CD14-positive monocyte (primary cell): ENCODE measurements at regions not wholly inside any gene's neighbourhood (a gene's known extent, or its start where the extent isn't known, plus 50 kb on each side); places are given as distances from the start of the nearest gene placed in this dataset.

Experiments
- DNase-seq, 3 donors: peaks; one replicate each; pipeline ENCODE4 v3.0.0-alpha.2; 2011 to 2022
- H2AFZ ChIP-seq: 2 replicates; pipeline ENCODE4 v1.6.0; 2012; ENCODE audit warnings: mild to moderate bottlenecking, low read depth, low read length, inconsistent platforms; ENCODE audit not compliant: insufficient read depth, poor library complexity, severe bottlenecking
- H3K27ac ChIP-seq, 2 donors: 1 replicate in 1 of 2; 2 replicates in 1 of 2; pipeline ENCODE4 v1.5.1; 2012 to 2013; ENCODE audit warnings: low read length in 2 of 2, control low read depth in 1 of 2, inconsistent platforms in 1 of 2, low read depth in 1 of 2, mild to moderate bottlenecking in 1 of 2
- H3K27me3 ChIP-seq, 2 donors: one replicate each; pipeline versions ENCODE4 v1.6.0 to v1.6.1; 2011 to 2013; ENCODE audit warnings: low read length in 2 of 2; ENCODE audit not compliant: control insufficient read depth in 2 of 2, insufficient read depth in 2 of 2
- H3K36me3 ChIP-seq, 2 donors: replicated peaks in 1 of 2; 1 replicate in 1 of 2; 2 replicates in 1 of 2; pipeline versions ENCODE4 v1.5.1 to v1.6.1; 2012 to 2013; ENCODE audit warnings: low read length in 2 of 2, control low read depth in 1 of 2, inconsistent platforms in 1 of 2, mild to moderate bottlenecking in 1 of 2; ENCODE audit not compliant: insufficient read depth in 2 of 2, control insufficient read depth in 1 of 2
- H3K4me1 ChIP-seq, 2 donors: 1 replicate in 1 of 2; 2 replicates in 1 of 2; pipeline versions ENCODE4 v1.5.1 to v1.6.1; 2012 to 2013; ENCODE audit warnings: low read length in 2 of 2, control low read depth in 1 of 2, inconsistent platforms in 1 of 2, mild to moderate bottlenecking in 1 of 2, moderate library complexity in 1 of 2; ENCODE audit not compliant: insufficient read depth in 2 of 2, control insufficient read depth in 1 of 2
- H3K4me2 ChIP-seq: replicated peaks from 2 replicates; pipeline ENCODE3; 2012; ENCODE audit warnings: low read length, moderate library complexity, mild to moderate bottlenecking; ENCODE audit not compliant: poor library complexity, severe bottlenecking; ENCODE audit errors: extremely low read depth
- H3K4me3 ChIP-seq, 3 experiments: fragments of 200-600 bp in 1 of 3; sonication (generic) in 1 of 3; replicated peaks in 1 of 3; 1 replicate in 2 of 3; 2 replicates in 1 of 3; pipeline ENCODE4 v1.5.1; 2011 to 2013; ENCODE audit warnings: low read length in 3 of 3, mild to moderate bottlenecking in 3 of 3, control low read depth in 2 of 3, low read depth in 2 of 3, inconsistent platforms in 1 of 3, moderate library complexity in 1 of 3
- H3K79me2 ChIP-seq: 2 replicates; pipeline ENCODE4 v1.6.0; 2012; ENCODE audit warnings: mild to moderate bottlenecking, control low read depth, inconsistent platforms, low read length, moderate library complexity; ENCODE audit not compliant: insufficient read depth
- H3K9ac ChIP-seq: 2 replicates; pipeline ENCODE4 v1.6.0; 2017; ENCODE audit warnings: low read length, mild to moderate bottlenecking; ENCODE audit not compliant: insufficient read depth, poor library complexity, severe bottlenecking
- H3K9me3 ChIP-seq, 2 donors: replicated peaks in 1 of 2; 1 replicate in 1 of 2; 2 replicates in 1 of 2; pipeline versions ENCODE4 v1.5.1 to v1.6.1; 2012 to 2013; ENCODE audit warnings: low read length in 2 of 2, control low read depth in 1 of 2; ENCODE audit not compliant: control insufficient read depth in 1 of 2, insufficient read depth in 1 of 2
- H4K20me1 ChIP-seq: 2 replicates; pipeline ENCODE4 v1.6.0; 2012; ENCODE audit warnings: mild to moderate bottlenecking, low read length, control low read depth, moderate library complexity; ENCODE audit not compliant: insufficient read depth
- H3K27ac Mint-ChIP-seq, 7 donors: one replicate each; pipeline ENCODE4 v1.8.0; 2020; ENCODE audit warnings: mild to moderate bottlenecking in 7 of 7, mixed read lengths in 7 of 7, moderate library complexity in 6 of 7, inconsistent platforms in 2 of 7
- H3K27me3 Mint-ChIP-seq, 3 donors: one replicate each; pipeline ENCODE4 v1.8.0; 2021 to 2022; ENCODE audit warnings: low read depth in 3 of 3, mild to moderate bottlenecking in 3 of 3, mixed read lengths in 3 of 3, moderate library complexity in 3 of 3, inconsistent platforms in 1 of 3
- H3K36me3 Mint-ChIP-seq, 2 donors: one replicate each; pipeline ENCODE4 v1.8.0; 2020; ENCODE audit warnings: mixed read lengths in 2 of 2, inconsistent platforms in 1 of 2, mild to moderate bottlenecking in 1 of 2
- H3K4me1 Mint-ChIP-seq: one replicate; pipeline ENCODE4 v1.8.0; 2020; ENCODE audit warnings: mild to moderate bottlenecking, mixed read lengths
- H3K4me3 Mint-ChIP-seq, 2 donors: one replicate each; pipeline ENCODE4 v1.8.0; 2020; ENCODE audit warnings: mild to moderate bottlenecking in 2 of 2, mixed read lengths in 2 of 2, moderate library complexity in 1 of 2
- H3K9me3 Mint-ChIP-seq, 7 donors: one replicate each; pipeline ENCODE4 v1.8.0; 2020 to 2022; ENCODE audit warnings: mixed read lengths in 7 of 7, mild to moderate bottlenecking in 6 of 7, moderate library complexity in 6 of 7, inconsistent platforms in 2 of 7
- WGBS: methylation state at CpG from one replicate; pipeline ENCODE4 v1.1.5; 2013; ENCODE audit warnings: missing lambda C conversion rate; ENCODE audit not compliant: insufficient coverage; 5-methylcytosine and 5-hydroxymethylcytosine counted together
- intact Hi-C, 2 donors: fragments of 100-400 bp; cut with micrococcal nuclease; formaldehyde crosslinking; loops; one replicate each; pipeline versions ENCODE4 v1.15.0 to v1.15.1; 2023
- TF ChIP-seq, protein P1 (sequence below): fragments of 200-600 bp; IDR thresholded peaks from one replicate; pipeline ENCODE4 v1.8.0; 2022; ENCODE audit warnings: antibody characterized with exemption, mild to moderate bottlenecking

DNA sequence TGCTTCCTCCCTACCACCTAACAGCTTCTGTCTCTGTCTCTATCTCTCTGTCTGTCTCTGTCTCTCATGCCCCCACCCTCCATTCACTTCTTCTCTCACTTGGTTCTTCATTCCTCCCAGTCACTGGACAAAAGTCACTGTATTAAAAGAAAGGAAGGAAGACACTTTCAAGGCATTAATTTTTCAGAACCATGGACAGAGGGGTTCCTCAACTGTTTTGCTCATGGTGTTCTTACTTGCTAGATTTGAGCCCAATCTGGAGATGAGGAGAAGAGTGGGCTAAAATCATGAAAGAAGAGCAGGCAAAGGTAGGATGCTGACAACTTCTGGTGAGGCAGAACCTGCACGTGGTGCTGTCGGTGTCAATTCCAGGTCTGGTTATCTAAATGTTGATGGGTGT lies 116.7 kb upstream of the LARGE1 start:
- H3K4me2 ChIP-seq: no peak overlapping the region
- no peak for DNase-seq
- no peak overlapping the region for H3K4me3 ChIP-seq
- no peak overlapping the region for H3K4me3 Mint-ChIP-seq
- no peaks in the 10 kb centered on the region for H3K36me3 ChIP-seq
- no peaks in the 10 kb centered on the region for H3K4me1 ChIP-seq
- peaks cover 4 to 14% (median 5%) of the 10 kb centered on the region in 7 donors for H3K9me3 Mint-ChIP-seq
- H3K27ac ChIP-seq: no peak overlapping the region
- 62% methylated on average over 2 of the region's 2 CpGs for WGBS
- H3K9ac ChIP-seq: no peak overlapping the region
- H3K9me3 ChIP-seq: peaks cover 0 to 10% of the 10 kb centered on the region in 2 donors
- H2AFZ ChIP-seq: no peak overlapping the region
- H3K79me2 ChIP-seq: no peaks in the 10 kb centered on the region
- no peak overlapping the region for H3K27ac Mint-ChIP-seq
- intact Hi-C loops: no loop called here
- TF ChIP-seq, protein P1, sequence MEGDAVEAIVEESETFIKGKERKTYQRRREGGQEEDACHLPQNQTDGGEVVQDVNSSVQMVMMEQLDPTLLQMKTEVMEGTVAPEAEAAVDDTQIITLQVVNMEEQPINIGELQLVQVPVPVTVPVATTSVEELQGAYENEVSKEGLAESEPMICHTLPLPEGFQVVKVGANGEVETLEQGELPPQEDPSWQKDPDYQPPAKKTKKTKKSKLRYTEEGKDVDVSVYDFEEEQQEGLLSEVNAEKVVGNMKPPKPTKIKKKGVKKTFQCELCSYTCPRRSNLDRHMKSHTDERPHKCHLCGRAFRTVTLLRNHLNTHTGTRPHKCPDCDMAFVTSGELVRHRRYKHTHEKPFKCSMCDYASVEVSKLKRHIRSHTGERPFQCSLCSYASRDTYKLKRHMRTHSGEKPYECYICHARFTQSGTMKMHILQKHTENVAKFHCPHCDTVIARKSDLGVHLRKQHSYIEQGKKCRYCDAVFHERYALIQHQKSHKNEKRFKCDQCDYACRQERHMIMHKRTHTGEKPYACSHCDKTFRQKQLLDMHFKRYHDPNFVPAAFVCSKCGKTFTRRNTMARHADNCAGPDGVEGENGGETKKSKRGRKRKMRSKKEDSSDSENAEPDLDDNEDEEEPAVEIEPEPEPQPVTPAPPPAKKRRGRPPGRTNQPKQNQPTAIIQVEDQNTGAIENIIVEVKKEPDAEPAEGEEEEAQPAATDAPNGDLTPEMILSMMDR: no peak
- no peaks in the 10 kb centered on the region for H4K20me1 ChIP-seq
- no peaks in the 10 kb centered on the region for H3K4me1 Mint-ChIP-seq
- H3K27me3 ChIP-seq: no peaks in the 10 kb centered on the region
- peaks cover 0 to 4% (median 0%) of the 10 kb centered on the region in 3 donors for H3K27me3 Mint-ChIP-seq
- H3K36me3 Mint-ChIP-seq: no peaks in the 10 kb centered on the region

DNA sequence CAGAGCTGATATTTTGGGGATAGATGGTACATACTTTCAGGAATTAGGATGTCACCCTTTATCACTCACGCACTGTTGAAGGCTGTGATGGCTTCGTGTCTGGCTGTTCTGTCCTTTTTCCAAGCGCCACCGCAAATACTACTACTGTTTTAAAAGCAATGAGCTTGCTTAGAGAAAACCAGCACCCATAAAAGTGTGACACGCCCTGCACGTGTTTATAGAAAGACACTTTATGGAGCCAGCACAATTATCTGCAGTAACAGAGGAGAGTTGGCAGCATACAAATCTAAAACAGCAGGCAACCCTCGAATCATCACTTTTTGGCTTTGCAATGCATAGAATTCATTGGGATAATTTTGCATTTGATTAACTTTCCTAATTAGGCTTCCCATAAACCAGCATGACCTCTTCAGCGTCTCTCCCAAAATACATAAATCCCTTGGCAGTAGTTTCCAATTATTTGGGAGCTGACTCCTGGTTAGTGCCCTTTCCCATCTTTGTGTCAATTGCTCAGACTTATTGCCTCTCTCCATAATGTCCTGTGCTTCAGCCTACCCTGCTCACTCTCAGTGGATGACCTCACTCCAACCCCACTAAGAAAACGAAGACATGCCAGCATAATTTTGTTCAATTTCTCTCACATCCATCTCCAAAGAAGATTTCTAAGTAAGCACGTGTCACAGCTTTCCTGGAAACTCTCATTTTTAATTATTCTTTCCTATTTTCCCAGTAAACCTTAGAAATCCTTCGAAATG lies 118.7 kb upstream of the LARGE1 start:
- TF ChIP-seq, protein P1: no peak
- Histone ChIP-seq H3K4me2 (no peak overlapping the region), H3K27me3 (no peaks in the 10 kb centered on the region), H3K9ac (no peak overlapping the region), H3K79me2 (no peaks in the 10 kb centered on the region), H3K9me3 (peaks cover 0 to 14% of the 10 kb centered on the region in 2 donors), H3K4me3 (no peak overlapping the region), H4K20me1 (no peaks in the 10 kb centered on the region), H2AFZ (no peak overlapping the region), H3K36me3 (no peaks in the 10 kb centered on the region), H3K4me1 (no peaks in the 10 kb centered on the region), H3K27ac (no peak overlapping the region)
- H3K4me1 Mint-ChIP-seq: no peaks in the 10 kb centered on the region
- H3K27ac Mint-ChIP-seq: peak overlapping the region in 1 of 7 donors; percentile 33
- 79% methylated on average over 7 of the region's 11 CpGs for WGBS
- peaks cover 3 to 15% (median 6%) of the 10 kb centered on the region in 7 donors for H3K9me3 Mint-ChIP-seq
- intact Hi-C loops: no loop called here
- DNase-seq: no peak
- H3K4me3 Mint-ChIP-seq: no peak overlapping the region
- no peaks in the 10 kb centered on the region for H3K36me3 Mint-ChIP-seq
- peaks cover 0 to 1% (median 0%) of the 10 kb centered on the region in 3 donors for H3K27me3 Mint-ChIP-seq
